Esophagus muscularis mucosa (tissue), 4 donors: ENCODE measurements at regions not wholly inside any gene's neighbourhood (a gene's known extent, or its start where the extent isn't known, plus 50 kb on each side); places are given as distances from the start of the nearest gene placed in this dataset.

Experiments used
- DNase-seq: peaks from one replicate; pipeline ENCODE4 v3.0.0-alpha.2; 2017; ENCODE audit errors: extremely low spot score
- H3K27ac ChIP-seq, 4 donors: fragments of 200-600 bp; sonication (generic); replicated peaks in 1 of 4; 1 replicate in 3 of 4; 2 replicates in 1 of 4; pipeline ENCODE4 v1.5.1; 2016 to 2019; ENCODE audit warnings: mild to moderate bottlenecking in 1 of 4
- H3K27me3 ChIP-seq, 4 donors: fragments of 200-600 bp; sonication (generic); one replicate each; pipeline versions ENCODE4 v1.5.1 to v1.6.0; 2016 to 2019
- H3K36me3 ChIP-seq, 4 donors: fragments of 200-600 bp; sonication (generic); one replicate each; pipeline ENCODE4 v1.5.1; 2016 to 2019
- H3K4me1 ChIP-seq, 4 donors: fragments of 200-600 bp; sonication (generic); one replicate each; pipeline ENCODE4 v1.5.1; 2016 to 2019
- H3K4me3 ChIP-seq, 4 donors: fragments of 200-600 bp; sonication (generic); 1 replicate in 2 of 4; 2 replicates in 2 of 4; pipeline ENCODE4 v1.5.1; 2016 to 2019; ENCODE audit warnings: mild to moderate bottlenecking in 4 of 4, moderate library complexity in 1 of 4
- H3K9me3 ChIP-seq, 4 donors: fragments of 200-600 bp; sonication (generic); 1 replicate in 3 of 4; 2 replicates in 1 of 4; pipeline ENCODE4 v1.5.1; 2016 to 2019
- CTCF ChIP-seq, 3 experiments: fragments of 200-600 bp in 2 of 3; fragments of 450-650 bp in 1 of 3; sonication (generic) in 2 of 3; IDR thresholded peaks; one replicate each; pipeline ENCODE4 v1.5.1; 2017 to 2019; ENCODE audit warnings: antibody characterized with exemption in 3 of 3, mild to moderate bottlenecking in 2 of 3, moderate library complexity in 1 of 3
- EP300 ChIP-seq: sonication (generic); formaldehyde crosslinking; IDR thresholded peaks from one replicate; pipeline ENCODE4 v1.6.1; 2017; ENCODE audit warnings: antibody characterized with exemption
- POLR2A ChIP-seq: fragments of 450-650 bp; IDR thresholded peaks from one replicate; pipeline ENCODE4 v1.6.1; 2017; ENCODE audit warnings: antibody characterized with exemption, moderate library complexity, mild to moderate bottlenecking, low read depth
- POLR2AphosphoS5 ChIP-seq, 2 donors: sonication (generic); formaldehyde crosslinking; IDR thresholded peaks; one replicate each; pipeline ENCODE4 v1.6.1; 2017; ENCODE audit warnings: antibody characterized with exemption in 2 of 2
- WGBS: methylation state at CpG from one replicate; pipeline ENCODE4 v1.1.5; 2018; 5-methylcytosine and 5-hydroxymethylcytosine counted together
- intact Hi-C: fragments of 100-400 bp; cut with DNase I; formaldehyde crosslinking; loops from one replicate; pipeline ENCODE4 v1.15.1; 2023

DNA sequence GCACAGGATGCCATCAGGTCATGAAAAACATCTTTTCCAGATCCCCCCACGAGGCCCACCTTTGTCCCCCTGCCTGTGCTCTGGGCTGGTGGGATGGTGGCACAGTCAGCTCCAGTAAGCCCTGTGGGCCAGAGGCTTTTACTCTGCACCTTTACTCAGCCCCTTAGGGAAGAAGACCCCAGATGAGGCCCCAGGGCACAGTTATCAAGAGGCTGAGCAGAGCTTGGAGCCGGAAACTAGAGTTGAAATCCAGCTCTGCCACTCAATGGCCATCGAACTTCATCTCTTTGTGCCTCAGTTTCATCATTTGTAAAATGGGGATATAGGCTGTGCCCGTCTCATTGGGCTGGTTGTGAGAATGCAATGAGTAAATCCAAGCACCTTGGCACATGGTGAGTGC is 81.7 kb upstream of the TOX2 start:
- peak; percentile 68 for DNase-seq
- intact Hi-C loops: no loop called here
- 80% methylated on average over 4 of the region's 4 CpGs for WGBS

GRCh38 chr20:43832096-43832816 is 82.4 kb upstream of the TOX2 start:
- WGBS: 59% methylated on average over 6 of the region's 9 CpGs
- intact Hi-C loops: no loop called here
- TF ChIP-seq POLR2A: no peak
- TF ChIP-seq POLR2AphosphoS5 (IDR thresholded peaks at IDR 0.05): no peak
- TF ChIP-seq CTCF (IDR thresholded peaks at IDR 0.05): no peak
- no peak for TF ChIP-seq EP300
- Histone ChIP-seq H3K4me1 (no peaks in the 10 kb centered on the region), H3K27ac (no peak overlapping the region), H3K36me3 (no peaks in the 10 kb centered on the region), H3K27me3 (peaks cover 0 to 5% (median 0%) of the 10 kb centered on the region in 4 donors), H3K9me3 (peaks cover 0 to 7% (median 3%) of the 10 kb centered on the region in 4 donors), H3K4me3 (no peak overlapping the region)
- DNase-seq: peak; percentile 80

More for the DNA sequence above, 81.7 kb upstream of the TOX2 start:
- Histone ChIP-seq H3K36me3 (no peaks in the 10 kb centered on the region), H3K27me3 (peaks cover 0 to 5% (median 0%) of the 10 kb centered on the region in 4 donors), H3K4me3 (no peak overlapping the region), H3K4me1 (no peaks in the 10 kb centered on the region), H3K9me3 (peaks cover 0 to 7% (median 3%) of the 10 kb centered on the region in 4 donors), H3K27ac (no peak overlapping the region)
- no peak for TF ChIP-seq CTCF (IDR thresholded peaks at IDR 0.05)
- no peak for TF ChIP-seq EP300
- no peak for TF ChIP-seq POLR2A

DNA sequence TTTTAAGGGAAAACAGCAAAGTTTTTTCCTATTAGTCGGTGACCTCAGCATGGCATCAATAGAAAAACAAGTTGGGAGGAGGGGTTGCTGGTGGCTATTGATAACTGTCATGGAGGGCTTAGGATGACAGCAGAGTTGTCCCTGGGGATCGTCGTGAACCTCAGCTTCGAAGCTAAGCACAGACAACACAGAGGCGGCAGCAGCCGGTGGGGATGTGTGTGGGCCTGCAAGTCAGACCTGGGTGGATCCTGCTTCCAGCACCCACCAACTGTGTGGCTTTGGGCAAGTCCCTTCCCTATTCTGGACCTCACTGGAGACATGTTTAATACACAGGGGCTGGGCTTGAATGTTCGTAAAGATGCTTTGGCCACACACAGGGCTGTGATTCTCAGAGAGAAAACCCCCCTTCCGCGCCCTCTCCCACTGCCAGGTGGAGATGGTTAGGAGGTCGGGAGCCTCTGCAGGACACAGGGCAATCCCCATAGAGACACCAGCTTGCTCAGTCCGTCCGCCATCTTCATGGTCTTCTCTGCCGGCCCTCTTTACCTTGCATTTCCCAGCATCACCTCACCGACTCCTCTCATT is 83.1 kb upstream of the TOX2 start:
- no peaks in the 10 kb centered on the region for H3K4me1 ChIP-seq
- WGBS: 78% methylated on average over 14 of the region's 14 CpGs
- no peaks in the 10 kb centered on the region for H3K36me3 ChIP-seq
- intact Hi-C loops: no loop called here
- H3K4me3 ChIP-seq: no peak overlapping the region
- peaks cover 0 to 7% (median 3%) of the 10 kb centered on the region in 4 donors for H3K9me3 ChIP-seq
- H3K27ac ChIP-seq: no peak overlapping the region
- H3K27me3 ChIP-seq: peaks cover 0 to 5% (median 0%) of the 10 kb centered on the region in 4 donors
- TF ChIP-seq EP300: no peak
- TF ChIP-seq POLR2AphosphoS5 (IDR thresholded peaks at IDR 0.05): no peak
- TF ChIP-seq CTCF (IDR thresholded peaks at IDR 0.05): no peak
- TF ChIP-seq POLR2A: no peak
- peak; percentile 84 for DNase-seq

DNA sequence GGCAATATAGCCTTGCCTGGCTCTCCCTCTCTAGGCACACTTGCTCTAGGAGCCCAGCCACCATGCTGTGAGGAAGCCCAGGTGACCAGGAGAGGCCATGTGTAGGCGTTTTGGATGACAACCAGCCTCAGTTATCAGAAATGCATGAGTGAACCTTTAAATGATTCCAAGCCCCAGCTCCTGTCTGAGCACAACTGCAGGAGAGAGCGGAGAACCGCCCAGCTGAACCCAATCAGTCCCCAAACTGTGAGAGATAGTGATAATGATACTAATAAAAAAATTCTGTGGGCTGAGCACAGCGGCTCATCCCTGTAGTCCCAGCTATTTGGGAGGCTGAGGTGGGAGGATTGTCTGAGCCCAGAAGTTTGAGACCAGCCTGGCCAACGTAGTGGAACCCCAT is 83.8 kb upstream of the TOX2 start:
- 69% methylated on average over 5 of the region's 5 CpGs for WGBS
- TF ChIP-seq POLR2AphosphoS5 (IDR thresholded peaks at IDR 0.05) (no peak), CTCF (IDR thresholded peaks at IDR 0.05) (no peak), EP300 (no peak), POLR2A (no peak)
- no peak for DNase-seq
- no peaks in the 10 kb centered on the region for H3K4me1 ChIP-seq
- intact Hi-C loops: no loop called here
- no peak overlapping the region for H3K27ac ChIP-seq
- H3K36me3 ChIP-seq: no peaks in the 10 kb centered on the region
- H3K4me3 ChIP-seq: no peak overlapping the region
- peaks cover 0 to 5% (median 0%) of the 10 kb centered on the region in 4 donors for H3K27me3 ChIP-seq
- peaks cover 0 to 7% (median 3%) of the 10 kb centered on the region in 4 donors for H3K9me3 ChIP-seq
